H1 (cell line): ENCODE measurements at regions not wholly inside any gene's neighbourhood (a gene's known extent, or its start where the extent isn't known, plus 50 kb on each side); places are given as distances from the start of the nearest gene placed in this dataset.

ENCODE experiments used
- CTCF ChIA-PET: fragments of 300-600 bp; sonication (Branson Sonifier 250); formaldehyde crosslinking; loops from one replicate; lab custom pipeline; 2021; ENCODE audit not compliant: partially characterized antibody; lab: Charles Lee
- POLR2A ChIA-PET: fragments of 300-600 bp; sonication (Branson Sonifier 250); formaldehyde crosslinking; loops from one replicate; lab custom pipeline; 2021; ENCODE audit warnings: inconsistent platforms; ENCODE audit not compliant: partially characterized antibody; lab: Charles Lee
- DNase-seq, 2 experiments: peaks; one replicate each; pipeline versions ENCODE4 v3.0.0 to v3.0.0-alpha.2; 2010 to 2022; ENCODE audit warnings: low spot score in 2 of 2, low read depth in 1 of 2, mixed read lengths in 1 of 2
- FAIRE-seq: peaks from 2 replicates; lab custom pipeline; 2011; peaks lifted over from hg19 to GRCh38; lab: Jason Lieb, UNC
- H2AFZ ChIP-seq: 2 replicates; pipeline ENCODE4 v1.8.1; 2012; ENCODE audit warnings: low read length, inconsistent platforms
- H2AK5ac ChIP-seq: 2 replicates; pipeline ENCODE4 v1.6.1; 2013; ENCODE audit warnings: low read depth, low read length
- H2BK120ac ChIP-seq: replicated peaks from 2 replicates; pipeline ENCODE3; 2013; ENCODE audit warnings: low read depth, low read length, inconsistent platforms
- H2BK12ac ChIP-seq: 2 replicates; pipeline ENCODE4 v1.6.1; 2013; ENCODE audit warnings: low read depth, low read length
- H2BK15ac ChIP-seq: 2 replicates; pipeline ENCODE4 v1.6.1; 2013; ENCODE audit warnings: low read length
- H2BK20ac ChIP-seq: 2 replicates; pipeline ENCODE4 v1.6.1; 2013; ENCODE audit warnings: low read length
- H2BK5ac ChIP-seq: 2 replicates; pipeline ENCODE4 v1.6.1; 2013; ENCODE audit warnings: low read depth, low read length
- H3K14ac ChIP-seq: 2 replicates; pipeline ENCODE4 v1.6.1; 2013; ENCODE audit warnings: inconsistent platforms; ENCODE audit not compliant: insufficient read length
- H3K18ac ChIP-seq: 2 replicates; pipeline ENCODE4 v1.6.1; 2013; ENCODE audit warnings: low read length; ENCODE audit errors: extremely low read depth
- H3K23ac ChIP-seq: 2 replicates; pipeline ENCODE4 v1.6.1; 2013; ENCODE audit warnings: inconsistent platforms; ENCODE audit not compliant: insufficient read length
- H3K23me2 ChIP-seq: 2 replicates; pipeline ENCODE4 v1.6.1; 2013; ENCODE audit warnings: low read depth, low read length
- H3K27ac ChIP-seq: 2 replicates; pipeline ENCODE4 v1.6.1; 2011; ENCODE audit warnings: low read depth, low read length, inconsistent platforms
- H3K27me3 ChIP-seq, 4 experiments: replicated peaks in 1 of 4; 1 replicate in 1 of 4; 2 replicates in 3 of 4; pipeline versions ENCODE4 v1.6.1 to v1.8.1; 2011 to 2013; ENCODE audit warnings: low read length in 3 of 4, mild to moderate bottlenecking in 3 of 4, inconsistent platforms in 2 of 4, mixed read lengths in 2 of 4, moderate library complexity in 1 of 4; ENCODE audit not compliant: control insufficient read depth in 3 of 4, insufficient read depth in 3 of 4; ENCODE audit errors: extremely low read depth in 1 of 4
- H3K36me3 ChIP-seq, 4 experiments: 2 replicates each; pipeline versions ENCODE4 v1.6.1 to v1.8.1; 2011 to 2013; ENCODE audit warnings: mild to moderate bottlenecking in 4 of 4, low read length in 3 of 4, moderate library complexity in 2 of 4, control low read depth in 1 of 4, inconsistent platforms in 1 of 4; ENCODE audit not compliant: insufficient read depth in 4 of 4, control insufficient read depth in 2 of 4
- H3K4ac ChIP-seq: replicated peaks from 2 replicates; pipeline ENCODE3; 2013; ENCODE audit warnings: low read length, low read depth, mixed read lengths, inconsistent platforms; ENCODE audit not compliant: insufficient read length
- H3K4me1 ChIP-seq, 4 experiments: replicated peaks in 1 of 4; 1 replicate in 1 of 4; 2 replicates in 3 of 4; pipeline versions ENCODE4 v1.6.1 to v1.8.1; 2011 to 2013; ENCODE audit warnings: low read length in 3 of 4, inconsistent platforms in 2 of 4, mixed read lengths in 1 of 4; ENCODE audit not compliant: insufficient read depth in 4 of 4, control insufficient read depth in 3 of 4
- H3K4me2 ChIP-seq, 2 experiments: 2 replicates each; pipeline versions ENCODE4 v1.6.1 to v1.8.1; 2011 to 2013; ENCODE audit warnings: low read depth in 2 of 2, low read length in 2 of 2, control low read depth in 1 of 2, inconsistent platforms in 1 of 2, mild to moderate bottlenecking in 1 of 2; ENCODE audit not compliant: insufficient read depth in 1 of 2
- H3K4me3 ChIP-seq, 4 experiments: fragments of 200-600, 300-600 bp in 1 of 4; sonication (generic), shearing (Covaris generic), sonication (Bioruptor Twin) in 1 of 4; 2 replicates each; pipeline versions ENCODE4 v1.5.1 to v1.8.1; 2011 to 2016; ENCODE audit warnings: low read length in 4 of 4, low read depth in 3 of 4, control low read depth in 2 of 4, inconsistent platforms in 2 of 4, mild to moderate bottlenecking in 2 of 4, mixed read lengths in 1 of 4, moderate library complexity in 1 of 4; ENCODE audit not compliant: insufficient read depth in 2 of 4; ENCODE audit errors: extremely low read depth in 1 of 4
- H3K56ac ChIP-seq: replicated peaks from 2 replicates; pipeline ENCODE3; 2013; ENCODE audit warnings: low read depth, mild to moderate bottlenecking, mixed read lengths, low read length, inconsistent platforms; ENCODE audit not compliant: insufficient read length
- H3K79me1 ChIP-seq: 2 replicates; pipeline ENCODE4 v1.6.1; 2013; ENCODE audit warnings: low read depth, low read length, control low read depth
- H3K79me2 ChIP-seq, 2 experiments: 2 replicates each; pipeline versions ENCODE4 v1.6.1 to v1.8.1; 2012 to 2013; ENCODE audit warnings: low read length in 2 of 2, mild to moderate bottlenecking in 2 of 2, inconsistent platforms in 1 of 2; ENCODE audit not compliant: insufficient read depth in 2 of 2, control insufficient read depth in 1 of 2
- H3K9ac ChIP-seq, 4 experiments: replicated peaks in 1 of 4; 1 replicate in 1 of 4; 2 replicates in 3 of 4; pipeline versions ENCODE4 v1.6.1 to v1.8.1; 2011 to 2013; ENCODE audit warnings: low read depth in 3 of 4, low read length in 3 of 4, control low read depth in 2 of 4, mild to moderate bottlenecking in 2 of 4, moderate library complexity in 2 of 4, inconsistent platforms in 1 of 4; ENCODE audit errors: extremely low read depth in 1 of 4
- H3K9me3 ChIP-seq, 2 experiments: 2 replicates each; pipeline versions ENCODE4 v1.6.1 to v1.8.1; 2012 to 2013; ENCODE audit warnings: mild to moderate bottlenecking in 2 of 2, moderate library complexity in 2 of 2, control low read depth in 1 of 2, inconsistent platforms in 1 of 2, low read depth in 1 of 2, low read length in 1 of 2, mixed read lengths in 1 of 2; ENCODE audit not compliant: insufficient read depth in 2 of 2
- H4K20me1 ChIP-seq, 2 experiments: replicated peaks in 1 of 2; 2 replicates each; pipeline versions ENCODE3 to v1.8.1; 2011 to 2013; ENCODE audit warnings: inconsistent platforms in 2 of 2, low read length in 2 of 2, mild to moderate bottlenecking in 1 of 2; ENCODE audit not compliant: insufficient read depth in 2 of 2, control insufficient read depth in 1 of 2
- H4K5ac ChIP-seq: 2 replicates; pipeline ENCODE4 v1.6.1; 2013; ENCODE audit warnings: low read length, low read depth, mixed read lengths, inconsistent platforms; ENCODE audit not compliant: insufficient read length
- H4K8ac ChIP-seq: 2 replicates; pipeline ENCODE4 v1.8.0; 2013; ENCODE audit warnings: mild to moderate bottlenecking, moderate library complexity, low read length, inconsistent platforms; ENCODE audit not compliant: insufficient read depth; ENCODE audit errors: extremely low read depth
- H4K91ac ChIP-seq: replicated peaks from 2 replicates; pipeline ENCODE3; 2013; ENCODE audit warnings: low read length, mixed read lengths, inconsistent platforms; ENCODE audit not compliant: insufficient read length
- EP300 ChIP-seq, 2 experiments: IDR thresholded peaks; 1 replicate in 1 of 2; 2 replicates in 1 of 2; pipeline ENCODE4 v1.6.1; 2011 to 2012; ENCODE audit warnings: low read depth in 2 of 2, low read length in 2 of 2, mild to moderate bottlenecking in 2 of 2, borderline replicate concordance in 1 of 2, inconsistent platforms in 1 of 2, moderate library complexity in 1 of 2
- GABPA ChIP-seq: IDR thresholded peaks from 2 replicates; pipeline ENCODE4 v1.6.1; 2011; ENCODE audit warnings: mild to moderate bottlenecking, low read length, moderate library complexity, borderline replicate concordance; ENCODE audit not compliant: insufficient read depth
- JUN ChIP-seq: IDR thresholded peaks from 2 replicates; pipeline ENCODE4 v1.6.1; 2011; ENCODE audit warnings: low read depth, mild to moderate bottlenecking, improper control_type of control experiment, low read length
- KDM4A ChIP-seq: IDR thresholded peaks from one replicate; pipeline ENCODE4 v1.7.1; 2012; ENCODE audit warnings: low read depth, mild to moderate bottlenecking, moderate library complexity, low read length, inconsistent platforms; ENCODE audit not compliant: severe bottlenecking
- KDM5A ChIP-seq: fragments of 200-600 bp; IDR thresholded peaks from 2 replicates; pipeline ENCODE4 v1.7.1; 2012; ENCODE audit warnings: mild to moderate bottlenecking, low read length, inconsistent platforms, mixed read lengths
- PHF8 ChIP-seq: fragments of 200-600 bp; sonication (generic); conservative IDR thresholded peaks from 2 replicates; pipeline ENCODE4 v1.7.1; 2012; ENCODE audit warnings: low read depth, mild to moderate bottlenecking, inconsistent platforms, low read length, moderate library complexity
- POU5F1 ChIP-seq: IDR thresholded peaks from 2 replicates; pipeline ENCODE4 v1.6.1; 2011; ENCODE audit warnings: low read depth, mild to moderate bottlenecking, low read length, moderate library complexity
- SIN3A ChIP-seq, 2 experiments: IDR thresholded peaks in 1 of 2; conservative IDR thresholded peaks in 1 of 2; 2 replicates each; pipeline ENCODE4 v1.6.1; 2011 to 2012; ENCODE audit warnings: low read length in 2 of 2, improper control_type of control experiment in 1 of 2, low read depth in 1 of 2, mild to moderate bottlenecking in 1 of 2
- SIX5 ChIP-seq: IDR thresholded peaks from 2 replicates; pipeline ENCODE4 v1.6.1; 2011; ENCODE audit warnings: mild to moderate bottlenecking, low read depth, low read length
- SP1 ChIP-seq: IDR thresholded peaks from 2 replicates; pipeline ENCODE4 v1.6.1; 2011; ENCODE audit warnings: low read depth, low read length
- TAF1 ChIP-seq: IDR thresholded peaks from 2 replicates; pipeline ENCODE4 v1.6.1; 2011; ENCODE audit warnings: mild to moderate bottlenecking, low read depth, low read length
- WGBS, 2 experiments: shearing (Covaris generic) in 1 of 2; methylation state at CpG; one replicate each; pipeline versions ENCODE4 v1.1.6 to v1.1.7; 2013 to 2015; ENCODE audit warnings: low lambda C conversion rate in 2 of 2, mixed read lengths in 2 of 2, inconsistent platforms in 1 of 2, low coverage in 1 of 2, missing lambda C conversion rate in 1 of 2; ENCODE audit not compliant: insufficient replicate concordance in 2 of 2, insufficient coverage in 1 of 2, insufficient read length in 1 of 2; ENCODE audit errors: extremely low coverage in 1 of 2, missing lambda C conversion rate in 1 of 2; 5-methylcytosine and 5-hydroxymethylcytosine counted together
- TF ChIP-seq, protein P1 (sequence below): IDR thresholded peaks from 2 replicates; pipeline ENCODE4 v1.6.1; 2011; ENCODE audit warnings: low read depth, mild to moderate bottlenecking, low read length; ENCODE audit not compliant: insufficient read depth

DNA sequence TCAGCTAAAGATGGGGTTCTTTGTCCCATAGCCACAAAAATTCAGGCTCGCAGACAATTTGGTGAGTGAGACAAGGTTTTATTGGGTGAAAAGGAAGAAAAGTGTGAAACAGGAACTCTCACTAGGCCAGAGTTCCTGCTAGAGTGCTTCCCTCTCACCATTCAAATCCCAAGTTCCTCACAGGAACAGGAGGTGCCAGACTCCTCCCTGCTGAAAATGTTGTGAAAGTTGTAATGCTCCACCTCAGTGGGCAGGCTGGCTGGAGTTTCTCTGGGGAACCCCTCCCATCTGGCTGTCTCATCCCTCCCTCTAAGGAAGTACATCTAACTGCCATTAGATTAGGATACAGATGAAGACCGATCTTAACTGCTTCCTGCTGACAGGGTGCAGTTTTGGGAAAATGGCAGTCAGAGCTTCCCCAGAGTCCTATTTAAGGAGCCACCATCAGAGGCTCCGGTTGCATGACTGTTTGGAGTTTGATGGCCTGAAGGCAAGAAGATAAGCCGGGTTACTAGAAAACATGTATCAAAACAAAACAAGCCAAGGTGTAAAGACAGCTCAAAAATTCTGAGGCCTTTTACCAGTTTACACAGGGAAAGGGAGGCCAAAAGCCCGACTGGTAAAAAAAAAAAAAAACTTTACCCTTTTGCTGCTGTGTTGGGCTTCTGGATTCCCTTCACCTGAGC is 127.6 kb downstream of the FSCB start:
- Histone ChIP-seq H3K56ac (no peak overlapping the region), H3K4me1 (no peaks in the 10 kb centered on the region), H3K23ac (no peak overlapping the region), H4K20me1 (no peaks in the 10 kb centered on the region), H4K5ac (no peak overlapping the region), H2BK20ac (no peak overlapping the region), H3K4ac (no peak overlapping the region), H2AK5ac (no peak overlapping the region), H2BK5ac (no peak overlapping the region), H2BK120ac (no peak overlapping the region), H3K79me1 (no peaks in the 10 kb centered on the region), H3K4me2 (no peak overlapping the region), H2AFZ (0 out of 2 replicates have a peak overlapping the region, but pooled peaks have one; percentile 47), H4K91ac (no peak overlapping the region), H4K8ac (no peak overlapping the region), H3K4me3 (no peak overlapping the region), H3K18ac (no peak overlapping the region), H3K9me3 (peaks cover 23 to 25% of the 10 kb centered on the region in 2 experiments), H3K23me2 (no peaks in the 10 kb centered on the region), H2BK12ac (no peak overlapping the region), H2BK15ac (no peak overlapping the region), H3K27ac (no peak overlapping the region), H3K14ac (no peak overlapping the region), H3K36me3 (peaks cover 0 to 3% (median 0%) of the 10 kb centered on the region in 4 experiments; a peak in 1 of 8 replicates), H3K9ac (no peak overlapping the region), H3K27me3 (no peaks in the 10 kb centered on the region), H3K79me2 (no peaks in the 10 kb centered on the region)
- FAIRE-seq (no peak), DNase-seq (no peak)
- ChIA-PET POLR2A (no interaction called here), CTCF (interaction anchor here (0.6 to 1.0 kb wide), 2 partner anchors 126 to 267 kb away, joined by 3 read pairs; no protein-coding TSS in a partner anchor)
- WGBS, 2 experiments = 97% methylated on average over 5 of the region's 5 CpGs; no CpG with 5 or more reads in 1 of the 2 experiments
- TF ChIP-seq KDM4A (no peak), GABPA (no peak), JUN (no peak), SP1 (no peak), EP300 (IDR thresholded peaks at IDR 0.05; ENCODE audit: borderline replicate concordance in 1 of 2, low read depth in 2 of 2, low read length in 2 of 2) (no peak), TAF1 (no peak), KDM5A (no peak), SIN3A (conservative IDR thresholded peaks at IDR 0.05 in 1 of 2, IDR thresholded peaks at IDR 0.05 in 1 of 2; ENCODE audit: low read depth in 1 of 2, low read length in 2 of 2) (no peak), POU5F1 (no peak), SIX5 (no peak), PHF8 (no peak)
- TF ChIP-seq, protein P1, sequence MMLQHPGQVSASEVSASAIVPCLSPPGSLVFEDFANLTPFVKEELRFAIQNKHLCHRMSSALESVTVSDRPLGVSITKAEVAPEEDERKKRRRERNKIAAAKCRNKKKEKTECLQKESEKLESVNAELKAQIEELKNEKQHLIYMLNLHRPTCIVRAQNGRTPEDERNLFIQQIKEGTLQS = no peak
